ENCODE measurements at regions not wholly inside any gene's neighbourhood (a gene's known extent, or its start where the extent isn't known, plus 50 kb on each side); places are given as distances from the start of the nearest gene placed in this dataset.

GRCh38 chr2:172333978-172334330, 93.4 kb upstream of the ITGA6 start:
- no peak for DNase-seq

- DNase-seq: no peak
These were observed 92.4 kb upstream of the ITGA6 start for GRCh38 chr2:172334988-172335387.

DNA sequence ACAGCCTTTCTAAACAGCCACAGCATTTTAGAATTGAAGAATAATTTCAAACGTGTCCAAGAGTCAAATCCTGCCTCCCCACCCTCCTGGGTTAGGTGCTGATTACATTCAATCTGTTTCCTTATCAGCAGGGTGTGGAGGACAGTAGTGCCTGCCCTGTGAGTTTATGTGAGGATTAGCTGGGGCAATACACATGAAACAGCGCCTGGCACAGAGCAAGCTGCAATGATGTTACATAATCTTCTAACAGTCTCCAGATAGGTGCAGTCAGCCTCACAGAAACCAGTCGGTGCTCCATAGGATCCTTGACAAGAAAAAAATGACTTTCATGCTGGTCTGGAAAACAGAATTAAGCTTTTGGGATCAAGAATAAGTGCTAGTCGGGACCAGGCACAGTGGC, 91.7 kb upstream of the ITGA6 start:
- no peak for DNase-seq

GRCh38 chr2:172336681-172337080, 90.7 kb upstream of the ITGA6 start:
- DNase-seq: no peak

DNA sequence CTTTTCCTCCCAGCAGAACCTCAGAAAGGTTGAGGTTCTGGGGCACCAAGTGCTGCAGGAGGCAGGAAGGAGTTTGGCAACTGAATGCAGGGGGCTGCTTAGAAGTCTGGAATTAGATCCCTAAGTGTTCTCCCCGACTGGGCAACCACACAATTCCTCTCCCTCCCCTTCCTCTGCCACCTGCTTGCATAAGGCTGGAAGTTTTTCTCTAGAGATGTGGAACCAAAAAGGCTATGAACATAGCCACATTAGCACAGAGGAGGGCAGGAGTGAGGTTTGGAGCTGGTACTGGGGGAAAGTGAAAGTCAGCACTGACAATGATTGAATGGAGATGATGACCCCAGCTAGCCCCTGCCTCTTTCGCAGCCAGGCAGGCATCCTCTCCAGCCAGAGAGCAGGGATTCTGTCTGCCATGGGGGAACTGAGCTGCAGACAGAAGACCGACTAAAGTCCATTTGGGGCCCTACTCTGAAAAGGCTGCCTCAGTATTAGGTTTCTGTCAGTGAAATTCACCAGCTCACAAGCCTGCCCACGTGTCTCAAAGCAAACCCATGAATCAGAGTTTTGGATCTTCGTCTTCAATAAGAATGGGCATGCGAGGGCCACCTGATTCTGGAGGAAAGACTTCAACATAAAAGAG, 87.9 kb upstream of the ITGA6 start:
- no peak for DNase-seq

GRCh38 chr2:172340394-172340793, 87.0 kb upstream of the ITGA6 start:
- no peak for DNase-seq

GRCh38 chr2:172342078-172342477, 85.3 kb upstream of the ITGA6 start:
- DNase-seq: no peak

GRCh38 chr2:172342611-172343010, 84.8 kb upstream of the ITGA6 start:
- no peak for DNase-seq

- no peak for DNase-seq
These were observed 83.2 kb upstream of the ITGA6 start for GRCh38 chr2:172344159-172344558.

DNA sequence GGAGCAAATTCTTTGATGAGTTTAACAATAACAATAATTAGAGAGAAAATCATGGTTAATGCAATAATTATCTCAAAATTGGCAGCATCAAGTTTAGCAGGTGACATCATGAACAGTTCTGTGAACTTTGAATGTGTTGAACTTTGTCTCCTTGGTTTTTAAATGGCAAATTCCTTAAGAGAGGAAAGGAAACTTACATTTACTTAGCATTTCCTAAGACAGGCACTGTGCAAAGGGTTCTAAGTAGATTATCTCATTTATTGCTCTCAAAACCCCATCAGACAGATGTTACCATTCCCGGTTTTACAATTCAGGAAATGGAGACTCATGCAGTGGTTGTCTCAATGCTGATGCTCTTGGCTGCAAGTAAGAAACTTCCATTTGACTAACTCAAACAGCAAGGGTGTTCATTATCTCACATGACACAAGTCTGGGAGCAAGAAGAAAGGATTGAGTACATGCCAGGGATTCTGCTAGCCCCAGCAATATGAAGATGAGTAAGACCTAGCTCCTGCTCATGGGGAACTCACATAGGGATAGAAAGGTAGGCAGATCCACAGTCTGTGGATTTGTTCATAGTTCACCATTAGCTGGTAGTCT, 81.3 kb upstream of the ITGA6 start:
- no peak for DNase-seq

- DNase-seq: no peak
These were observed 78.7 kb upstream of the ITGA6 start for GRCh38 chr2:172348555-172349288.

DNA sequence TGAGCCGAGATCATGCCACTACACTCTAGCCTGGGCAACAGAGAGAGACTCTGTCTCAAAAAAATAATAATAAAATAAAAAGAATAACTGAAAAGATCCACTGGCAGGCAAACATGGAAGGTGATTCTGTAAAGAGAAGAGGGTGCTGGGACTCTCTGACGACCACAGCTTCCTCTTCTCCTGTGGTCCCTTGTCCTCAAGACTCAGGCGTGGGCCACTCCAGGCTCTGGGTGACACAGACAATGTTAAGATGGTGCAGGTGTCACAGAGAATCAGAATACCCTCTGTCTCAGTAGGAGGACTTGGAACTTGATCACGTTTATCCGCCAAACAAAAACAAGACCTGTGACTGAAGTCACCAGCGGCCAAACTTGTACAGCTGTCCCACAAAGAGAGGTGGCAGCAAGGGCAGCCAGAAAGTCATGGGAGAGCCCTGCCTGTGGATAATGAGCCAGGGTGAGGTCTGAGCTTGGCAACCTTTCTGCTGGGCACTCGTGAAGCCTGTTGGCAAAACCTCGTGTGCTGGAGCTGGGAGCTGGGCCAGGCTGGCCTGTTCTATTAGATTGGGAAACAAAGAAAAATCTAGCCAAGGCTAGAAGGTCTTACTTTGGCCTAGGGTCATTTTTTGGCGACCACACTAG, 76.4 kb upstream of the ITGA6 start:
- no peak for DNase-seq

DNA sequence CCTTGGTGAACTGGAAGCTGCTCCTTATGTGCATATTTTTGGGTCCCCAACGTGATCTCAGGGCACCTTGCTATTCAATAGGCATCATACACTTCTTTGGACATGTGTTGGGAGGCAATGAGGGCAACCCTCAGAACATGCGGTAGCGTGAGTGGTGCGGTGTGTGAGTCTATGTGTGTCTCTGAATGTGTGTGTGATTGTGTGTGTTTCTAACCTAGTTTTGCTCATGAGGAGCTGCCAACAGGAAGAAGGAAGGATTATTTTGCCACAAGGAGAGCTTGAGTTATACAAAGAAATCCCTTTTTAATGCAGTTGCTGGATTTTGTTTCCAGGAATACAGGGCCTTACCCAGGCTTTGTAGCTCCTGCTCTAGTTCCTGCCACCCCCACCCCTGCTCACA, 75.8 kb upstream of the ITGA6 start:
- no peak for DNase-seq

GRCh38 chr2:172354347-172354746, 73.0 kb upstream of the ITGA6 start:
- DNase-seq: no peak

- DNase-seq: no peak
These were observed 69.9 kb upstream of the ITGA6 start for GRCh38 chr2:172357442-172357841.

- DNase-seq: no peak
These were observed 68.5 kb upstream of the ITGA6 start for GRCh38 chr2:172358691-172359556.

GRCh38 chr2:172361360-172361759, 66.0 kb upstream of the ITGA6 start:
- DNase-seq: no peak

DNA sequence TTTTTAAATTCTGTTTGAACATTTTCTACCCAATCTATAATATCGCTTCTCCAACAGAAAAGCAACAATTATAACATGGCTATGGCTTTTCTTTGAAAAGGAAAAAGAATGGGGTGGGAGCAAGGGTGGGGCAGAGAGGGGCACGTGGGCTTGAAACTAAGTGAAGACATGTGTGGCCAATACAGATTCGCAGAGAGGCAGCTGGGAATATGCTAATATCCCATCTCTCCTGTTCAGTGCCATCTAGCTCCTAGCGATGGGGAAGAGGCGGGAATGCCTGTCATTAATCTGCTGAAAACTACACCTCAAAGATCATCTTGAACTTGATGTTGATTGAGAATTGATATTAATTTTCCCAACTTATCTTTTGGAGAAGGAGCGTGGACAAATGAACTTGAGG, 65.5 kb upstream of the ITGA6 start:
- no peak for DNase-seq

DNA sequence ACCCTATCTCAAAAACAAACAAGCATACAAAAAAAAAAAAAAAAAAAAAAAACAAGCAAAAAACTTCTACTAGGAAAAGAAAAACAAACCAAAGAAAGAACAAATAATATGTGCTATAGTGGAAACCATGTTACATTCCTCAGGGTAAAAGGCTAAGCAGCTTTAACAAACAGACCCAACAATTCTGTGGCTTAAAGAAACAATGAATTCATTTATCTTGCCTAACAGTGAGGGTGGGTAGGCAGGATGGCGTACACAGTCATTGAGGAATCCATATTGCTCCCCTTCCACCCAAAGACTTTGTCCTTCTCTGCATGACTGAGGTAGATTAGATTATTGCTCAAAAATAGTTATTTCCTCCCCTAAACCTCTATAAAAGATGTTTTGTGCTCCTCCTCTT, 63.1 kb upstream of the ITGA6 start:
- no peak for DNase-seq

- no peak for DNase-seq
These were observed 60.7 kb upstream of the ITGA6 start for GRCh38 chr2:172366596-172367150.

DNA sequence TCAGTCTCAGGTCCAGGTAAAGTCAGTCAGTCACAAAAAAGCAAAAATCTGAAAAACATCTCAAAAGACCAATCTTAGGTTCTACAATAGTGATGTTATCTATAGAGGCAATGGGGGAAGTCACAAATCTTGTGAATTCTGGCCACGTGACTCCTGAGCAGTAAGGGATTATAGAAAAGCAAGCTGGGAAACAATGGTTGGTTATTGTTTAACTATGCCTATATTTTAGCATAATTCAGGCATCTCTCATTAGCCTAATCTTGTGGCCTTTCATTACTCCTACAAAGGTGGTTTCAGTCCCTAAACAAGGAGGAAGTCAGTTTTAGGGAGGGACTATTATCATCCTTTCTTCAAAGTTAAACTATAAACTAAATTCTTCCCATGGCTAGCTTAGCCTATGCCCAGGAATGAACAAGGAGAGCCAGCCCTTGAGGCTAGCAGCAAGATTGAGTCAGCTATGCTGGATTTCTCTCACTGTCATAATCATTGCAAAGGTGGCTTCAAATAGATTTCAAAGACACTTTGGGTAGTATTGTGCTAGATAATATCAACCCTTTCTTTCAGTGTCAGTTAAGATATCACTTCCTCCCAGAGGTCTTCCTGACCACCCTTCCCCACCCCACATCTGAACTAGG, 56.4 kb upstream of the ITGA6 start:
- DNase-seq: no peak

GRCh38 chr2:172372436-172372835, 55.0 kb upstream of the ITGA6 start:
- no peak for DNase-seq
